Stomach (tissue), 8 donors: ENCODE measurements at regions not wholly inside any gene's neighbourhood (a gene's known extent, or its start where the extent isn't known, plus 50 kb on each side); places are given as distances from the start of the nearest gene placed in this dataset.

Experiments used
- DNase-seq, 2 donors: peaks; one replicate each; pipeline versions ENCODE4 v3.0.0 to v3.0.0-alpha.2; 2013 to 2019
- H3K27ac ChIP-seq, 5 donors: fragments of 200-600 bp in 4 of 5; sonication (generic) in 4 of 5; one replicate each; pipeline ENCODE4 v1.5.1; 2013 to 2019; ENCODE audit warnings: mild to moderate bottlenecking in 1 of 5, moderate library complexity in 1 of 5
- H3K27me3 ChIP-seq, 3 donors: fragments of 200-600 bp; sonication (generic); one replicate each; pipeline ENCODE4 v1.5.1; 2017 to 2019; ENCODE audit warnings: mixed run types in 1 of 3
- H3K36me3 ChIP-seq, 4 donors: fragments of 200-600 bp; sonication (generic); 1 replicate in 3 of 4; 2 replicates in 1 of 4; pipeline ENCODE4 v1.5.1; 2016 to 2019
- H3K4me1 ChIP-seq, 4 donors: fragments of 200-600 bp; sonication (generic); one replicate each; pipeline ENCODE4 v1.5.1; 2016 to 2019
- H3K4me3 ChIP-seq, 4 donors: fragments of 200-600 bp; sonication (generic) in 3 of 4; one replicate each; pipeline ENCODE4 v1.5.1; 2016 to 2019; ENCODE audit warnings: mild to moderate bottlenecking in 1 of 4
- H3K9me3 ChIP-seq, 4 donors: fragments of 200-600 bp; sonication (generic); one replicate each; pipeline ENCODE4 v1.5.1; 2016 to 2019
- EP300 ChIP-seq: sonication (generic); formaldehyde crosslinking; IDR thresholded peaks from one replicate; pipeline ENCODE4 v1.6.1; 2017; ENCODE audit warnings: antibody characterized with exemption
- POLR2A ChIP-seq, 4 donors: fragments of 450-650 bp; IDR thresholded peaks; one replicate each; pipeline ENCODE4 v1.6.1; 2016; ENCODE audit warnings: antibody characterized with exemption in 4 of 4, control low read depth in 2 of 4, mild to moderate bottlenecking in 1 of 4, moderate library complexity in 1 of 4
- POLR2AphosphoS5 ChIP-seq, 3 donors: sonication (generic); formaldehyde crosslinking; IDR thresholded peaks; one replicate each; pipeline ENCODE4 v1.6.1; 2016; ENCODE audit warnings: antibody characterized with exemption in 3 of 3
- WGBS, 5 donors: extraction: QIAGEN DNeasy Blood & Tissue Kit in 3 of 5; methylation state at CpG; one replicate each; pipeline versions ENCODE4 v1.1.5 to v1.1.7; 2013 to 2018; 5-methylcytosine and 5-hydroxymethylcytosine counted together
- intact Hi-C: fragments of 100-400 bp; cut with DNase I; formaldehyde crosslinking; loops from one replicate; pipeline ENCODE4 v1.15.1; 2023; ENCODE audit warnings: low total_unique reads
- TF ChIP-seq, protein P1 (sequence below), 7 experiments: fragments of 450-650 bp in 4 of 7; fragments of 200-600 bp in 3 of 7; sonication (generic) in 3 of 7; IDR thresholded peaks; one replicate each; pipeline ENCODE4 v1.5.1; 2016 to 2019; ENCODE audit warnings: antibody characterized with exemption in 7 of 7, control low read depth in 2 of 7, mild to moderate bottlenecking in 1 of 7
- donor health status: healthy with polysubstance abuse.
- donor health status: Bipolar disorder and iron deficiency.
- donor health status: healthy.

- Histone ChIP-seq H3K27ac (no peak overlapping the region), H3K9me3 (no peaks in the 10 kb centered on the region), H3K27me3 (no peaks in the 10 kb centered on the region), H3K4me3 (no peak overlapping the region), H3K4me1 (no peaks in the 10 kb centered on the region), H3K36me3 (no peaks in the 10 kb centered on the region)
- 71 to 81% (median 79%) methylated on average over 4 of the region's 4 CpGs for WGBS, 5 donors
- TF ChIP-seq, protein P1, sequence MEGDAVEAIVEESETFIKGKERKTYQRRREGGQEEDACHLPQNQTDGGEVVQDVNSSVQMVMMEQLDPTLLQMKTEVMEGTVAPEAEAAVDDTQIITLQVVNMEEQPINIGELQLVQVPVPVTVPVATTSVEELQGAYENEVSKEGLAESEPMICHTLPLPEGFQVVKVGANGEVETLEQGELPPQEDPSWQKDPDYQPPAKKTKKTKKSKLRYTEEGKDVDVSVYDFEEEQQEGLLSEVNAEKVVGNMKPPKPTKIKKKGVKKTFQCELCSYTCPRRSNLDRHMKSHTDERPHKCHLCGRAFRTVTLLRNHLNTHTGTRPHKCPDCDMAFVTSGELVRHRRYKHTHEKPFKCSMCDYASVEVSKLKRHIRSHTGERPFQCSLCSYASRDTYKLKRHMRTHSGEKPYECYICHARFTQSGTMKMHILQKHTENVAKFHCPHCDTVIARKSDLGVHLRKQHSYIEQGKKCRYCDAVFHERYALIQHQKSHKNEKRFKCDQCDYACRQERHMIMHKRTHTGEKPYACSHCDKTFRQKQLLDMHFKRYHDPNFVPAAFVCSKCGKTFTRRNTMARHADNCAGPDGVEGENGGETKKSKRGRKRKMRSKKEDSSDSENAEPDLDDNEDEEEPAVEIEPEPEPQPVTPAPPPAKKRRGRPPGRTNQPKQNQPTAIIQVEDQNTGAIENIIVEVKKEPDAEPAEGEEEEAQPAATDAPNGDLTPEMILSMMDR (IDR thresholded peaks at IDR 0.05), result no peak
- TF ChIP-seq POLR2A (IDR thresholded peaks at IDR 0.05) (no peak), POLR2AphosphoS5 (IDR thresholded peaks at IDR 0.05) (no peak), EP300 (no peak)
- intact Hi-C loops, result no loop called here
- no peak for DNase-seq
These were observed 866.0 kb upstream of the PRKX start for GRCh38 chrX:4579480-4579879.

GRCh38 chrX:4572691-4573090 is 859.2 kb upstream of the PRKX start:
- no peak overlapping the region for H3K27ac ChIP-seq
- no peak for DNase-seq
- no peak for TF ChIP-seq POLR2AphosphoS5 (IDR thresholded peaks at IDR 0.05)
- H3K9me3 ChIP-seq, result peaks cover 0 to 7% (median 0%) of the 10 kb centered on the region in 4 donors
- no peaks in the 10 kb centered on the region for H3K27me3 ChIP-seq
- no peaks in the 10 kb centered on the region for H3K36me3 ChIP-seq
- no peak overlapping the region for H3K4me3 ChIP-seq
- no peaks in the 10 kb centered on the region for H3K4me1 ChIP-seq
- intact Hi-C loops, result no loop called here

GRCh38 chrX:4570151-4570550 is 856.7 kb upstream of the PRKX start:
- H3K36me3 ChIP-seq, result no peaks in the 10 kb centered on the region
- peak in 1 of 2 donors; percentile 60 for DNase-seq
- H3K27ac ChIP-seq, result no peak overlapping the region
- intact Hi-C loops, result no loop called here
- no peaks in the 10 kb centered on the region for H3K4me1 ChIP-seq
- TF ChIP-seq POLR2A (IDR thresholded peaks at IDR 0.05), result no peak
- no peak for TF ChIP-seq POLR2AphosphoS5 (IDR thresholded peaks at IDR 0.05)
- TF ChIP-seq, protein P1 (IDR thresholded peaks at IDR 0.05), result no peak
- no peak for TF ChIP-seq EP300
- H3K9me3 ChIP-seq, result peaks cover 0 to 7% (median 0%) of the 10 kb centered on the region in 4 donors
- H3K4me3 ChIP-seq, result no peak overlapping the region
- 36 to 67% (median 44%) methylated on average over 1 of the region's 1 CpG for WGBS, 5 donors
- no peaks in the 10 kb centered on the region for H3K27me3 ChIP-seq

DNA sequence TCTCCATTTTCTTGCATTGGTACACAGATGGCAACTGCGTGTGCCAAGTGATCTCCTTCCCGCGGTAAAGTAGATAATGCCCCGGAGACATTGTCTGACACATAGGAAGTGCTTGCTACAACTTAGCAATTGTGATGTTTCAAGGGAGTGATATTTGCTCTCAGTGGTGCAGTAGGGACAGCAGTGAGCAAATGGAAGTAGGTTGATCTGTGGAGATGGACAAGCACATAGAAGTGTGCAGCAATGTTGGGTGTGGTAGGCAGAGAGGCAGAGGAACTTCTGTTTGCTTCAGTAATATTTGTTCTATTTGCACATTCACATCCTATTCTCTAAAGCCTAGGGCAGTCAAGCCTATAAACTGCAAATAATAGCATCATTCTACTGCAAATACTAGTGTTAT is 846.7 kb upstream of the PRKX start:
- no peaks in the 10 kb centered on the region for H3K36me3 ChIP-seq
- TF ChIP-seq EP300 (no peak), POLR2AphosphoS5 (IDR thresholded peaks at IDR 0.05) (no peak), POLR2A (IDR thresholded peaks at IDR 0.05) (no peak)
- TF ChIP-seq, protein P1 (IDR thresholded peaks at IDR 0.05), result no peak
- 81 to 96% (median 91%) methylated on average over 4 of the region's 4 CpGs for WGBS, 5 donors
- H3K9me3 ChIP-seq, result no peaks in the 10 kb centered on the region
- DNase-seq, result no peak
- H3K4me3 ChIP-seq, result no peak overlapping the region
- intact Hi-C loops, result no loop called here
- no peaks in the 10 kb centered on the region for H3K4me1 ChIP-seq
- no peaks in the 10 kb centered on the region for H3K27me3 ChIP-seq
- no peak overlapping the region for H3K27ac ChIP-seq

GRCh38 chrX:4550018-4550417 is 836.6 kb upstream of the PRKX start:
- no peaks in the 10 kb centered on the region for H3K27me3 ChIP-seq
- H3K4me1 ChIP-seq, result no peaks in the 10 kb centered on the region
- DNase-seq, result peak in 1 of 2 donors; percentile 14
- H3K36me3 ChIP-seq, result no peaks in the 10 kb centered on the region
- intact Hi-C loops, result no loop called here
- H3K4me3 ChIP-seq, result no peak overlapping the region
- TF ChIP-seq EP300, result no peak
- TF ChIP-seq POLR2AphosphoS5 (IDR thresholded peaks at IDR 0.05), result no peak
- no peak for TF ChIP-seq POLR2A (IDR thresholded peaks at IDR 0.05)
- TF ChIP-seq, protein P1 (IDR thresholded peaks at IDR 0.05), result no peak
- H3K9me3 ChIP-seq, result no peaks in the 10 kb centered on the region
- H3K27ac ChIP-seq, result no peak overlapping the region
- WGBS, 5 donors, result 17 to 88% (median 74%) methylated on average over 1 to 3 of the region's 3 CpGs
